ENCODE measurements at regions not wholly inside any gene's neighbourhood (a gene's known extent, or its start where the extent isn't known, plus 50 kb on each side); places are given as distances from the start of the nearest gene placed in this dataset.

DNA sequence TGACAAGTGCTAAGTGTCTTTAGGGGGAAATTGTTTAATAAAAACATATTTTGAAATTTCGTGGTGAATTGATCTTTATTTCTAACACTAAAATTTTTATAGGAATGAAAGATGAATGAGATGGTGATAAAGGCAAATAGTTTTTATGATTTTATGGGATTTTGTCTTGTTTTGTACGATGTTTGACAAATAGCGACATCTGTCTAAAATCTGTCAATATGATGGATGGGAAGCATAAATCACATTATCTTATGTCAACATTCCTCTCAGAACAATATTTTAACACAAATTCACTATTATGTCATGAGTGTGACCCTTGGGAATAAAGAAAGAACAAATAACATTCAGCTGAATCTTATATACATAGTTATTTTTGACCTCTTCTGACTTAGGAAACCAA is 852.0 kb upstream of the CDH6 start:
- no peak for TF ChIP-seq CTCF (IDR thresholded peaks at IDR 0.05)

GRCh38 chr5:30337084-30337573 is 856.4 kb upstream of the CDH6 start:
- no peak for TF ChIP-seq CTCF (IDR thresholded peaks at IDR 0.05)

- no peak for TF ChIP-seq CTCF (IDR thresholded peaks at IDR 0.05)
Observed at GRCh38 chr5:30331534-30331933, 862.0 kb upstream of the CDH6 start.

- TF ChIP-seq CTCF (IDR thresholded peaks at IDR 0.05) = no peak
Observed at GRCh38 chr5:30325795-30326194, 867.7 kb upstream of the CDH6 start.

DNA sequence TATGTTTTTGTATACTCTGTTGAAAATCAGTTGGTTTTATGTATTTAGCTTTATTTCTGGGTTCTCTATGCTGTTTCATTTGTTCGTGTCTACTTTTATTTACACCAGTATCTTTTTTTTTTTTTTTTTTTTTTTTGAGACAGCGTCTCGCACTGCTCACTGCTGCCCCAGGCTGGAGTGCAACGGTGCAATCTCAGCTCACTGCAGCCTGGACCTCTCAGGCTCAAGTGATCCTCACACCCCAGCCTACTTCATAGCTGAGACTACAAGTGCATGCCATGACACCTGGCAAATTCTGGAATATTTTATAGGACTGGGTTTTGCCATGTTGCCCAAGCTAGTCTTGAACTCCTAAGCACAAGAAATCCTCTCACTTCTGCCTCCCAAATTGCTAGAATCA is 869.4 kb upstream of the CDH6 start:
- no peak for TF ChIP-seq CTCF (IDR thresholded peaks at IDR 0.05)

- TF ChIP-seq CTCF (IDR thresholded peaks at IDR 0.05) = no peak
Observed at GRCh38 chr5:30287890-30288289, 905.6 kb upstream of the CDH6 start.

GRCh38 chr5:30279237-30279636 is 914.2 kb upstream of the CDH6 start:
- TF ChIP-seq CTCF (IDR thresholded peaks at IDR 0.05) = no peak

- no peak for TF ChIP-seq CTCF (IDR thresholded peaks at IDR 0.05)
Observed at GRCh38 chr5:30267026-30267425, 926.5 kb upstream of the CDH6 start.
